ENCODE measurements at regions not wholly inside any gene's neighbourhood (a gene's known extent, or its start where the extent isn't known, plus 50 kb on each side); places are given as distances from the start of the nearest gene placed in this dataset.
"Not testable (repeated sequence)": the region's sequence is repeated elsewhere in the genome, so short reads cannot be mapped to it uniquely, and the experiment has no call there.

- TF ChIP-seq POLR2A, CTCF (IDR thresholded peaks at IDR 0.05): not testable (repeated sequence)
These were observed 2948.3 kb upstream of the OR11H1 start for GRCh38 chr22:12579655-12580054.

Measured in uterus (tissue), 2 donors.